ENCODE measurements at regions not wholly inside any gene's neighbourhood (a gene's known extent, or its start where the extent isn't known, plus 50 kb on each side); places are given as distances from the start of the nearest gene placed in this dataset.

DNA sequence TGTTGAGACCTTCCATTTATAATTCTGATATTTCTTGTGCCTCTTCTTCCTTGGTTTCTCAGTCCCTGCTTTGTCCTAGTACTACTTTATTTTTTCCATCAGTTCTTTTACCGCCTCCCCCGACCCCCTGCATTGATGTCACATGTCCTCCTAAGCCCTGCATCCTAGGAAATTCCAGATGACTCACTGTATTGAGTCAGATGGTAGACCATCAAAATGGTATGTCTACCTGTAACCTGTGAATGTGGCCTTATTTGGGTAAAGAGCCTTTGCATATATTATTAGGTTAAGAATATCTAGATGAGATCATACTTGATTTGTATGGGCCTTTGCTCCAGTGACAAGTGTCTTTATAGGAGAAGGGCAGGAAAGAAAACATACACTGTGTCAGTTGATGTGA is 515.3 kb upstream of the CA10 start:
- H3K4me2 ChIP-seq (ENCODE audit: low read length), result no peak overlapping the region
- H2AFZ ChIP-seq (ENCODE audit: low read depth, low read length, poor library complexity, severe bottlenecking), result no peak overlapping the region
- ATAC-seq (no peak), DNase-seq (ENCODE audit: low read depth, low spot score) (no peak)
- no peak overlapping the region for H3K27ac ChIP-seq (ENCODE audit: low read depth, low read length)
- no peaks in the 10 kb centered on the region for H3K4me1 ChIP-seq (ENCODE audit: control insufficient read depth in 1 of 2, insufficient read depth in 2 of 2, low read length in 2 of 2)
- ChIA-PET CTCF (no interaction called here), POLR2A (no interaction called here), RAD21 (ENCODE audit: low non-redundant PET in 1 of 2, low total read pairs in 2 of 2, uncharacterized antibody in 2 of 2, unreplicated experiment in 2 of 2) (no interaction called here)
- H4K20me1 ChIP-seq (ENCODE audit: insufficient read depth), result no peaks in the 10 kb centered on the region
- H3K9me2 ChIP-seq (ENCODE audit: insufficient read depth), result no peaks in the 10 kb centered on the region
- H3K27me3 ChIP-seq (ENCODE audit: insufficient read depth, low read length), result no peaks in the 10 kb centered on the region
- peaks cover 42 to 43% of the 10 kb centered on the region in 2 experiments; a peak in 3 of 4 replicates for H3K9me3 ChIP-seq (ENCODE audit: control insufficient read depth in 1 of 2, insufficient read depth in 1 of 2, low read depth in 1 of 2, low read length in 2 of 2)
- H3K9ac ChIP-seq (ENCODE audit: low read length), result no peak overlapping the region
- TF ChIP-seq EZH2phosphoT487 (IDR thresholded peaks at IDR 0.05; ENCODE audit: borderline replicate concordance) (no peak), JUND (IDR thresholded peaks at IDR 0.05) (no peak), TCF7L2 (IDR thresholded peaks at IDR 0.05; ENCODE audit: borderline replicate concordance, extremely low read depth, insufficient read depth, insufficient read length) (no peak), CTCF (IDR thresholded peaks at IDR 0.05 in 2 of 3, conservative IDR thresholded peaks at IDR 0.05 in 1 of 3; ENCODE audit: borderline replicate concordance in 1 of 3, insufficient read depth in 1 of 3, low read depth in 2 of 3, low read length in 2 of 3) (no peak), POLR2AphosphoS5 (IDR thresholded peaks at IDR 0.05; ENCODE audit: low read depth, low read length) (no peak)
- TF ChIP-seq, protein P1, sequence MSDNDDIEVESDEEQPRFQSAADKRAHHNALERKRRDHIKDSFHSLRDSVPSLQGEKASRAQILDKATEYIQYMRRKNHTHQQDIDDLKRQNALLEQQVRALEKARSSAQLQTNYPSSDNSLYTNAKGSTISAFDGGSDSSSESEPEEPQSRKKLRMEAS (IDR thresholded peaks at IDR 0.05), result no peak
- no TSS peak for BruUV-seq (replicated peaks)
- H3K79me2 ChIP-seq (ENCODE audit: insufficient read depth, low read length), result no peaks in the 10 kb centered on the region
- H3K4me3 ChIP-seq (replicated peaks in 1 of 2; ENCODE audit: low read depth in 1 of 2, low read length in 2 of 2), result no peak overlapping the region
- H3K36me3 ChIP-seq (ENCODE audit: control insufficient read depth in 1 of 2, insufficient read depth in 2 of 2, low read length in 2 of 2), result no peaks in the 10 kb centered on the region
- intact Hi-C loops (cut with micrococcal nuclease), result no loop called here

DNA sequence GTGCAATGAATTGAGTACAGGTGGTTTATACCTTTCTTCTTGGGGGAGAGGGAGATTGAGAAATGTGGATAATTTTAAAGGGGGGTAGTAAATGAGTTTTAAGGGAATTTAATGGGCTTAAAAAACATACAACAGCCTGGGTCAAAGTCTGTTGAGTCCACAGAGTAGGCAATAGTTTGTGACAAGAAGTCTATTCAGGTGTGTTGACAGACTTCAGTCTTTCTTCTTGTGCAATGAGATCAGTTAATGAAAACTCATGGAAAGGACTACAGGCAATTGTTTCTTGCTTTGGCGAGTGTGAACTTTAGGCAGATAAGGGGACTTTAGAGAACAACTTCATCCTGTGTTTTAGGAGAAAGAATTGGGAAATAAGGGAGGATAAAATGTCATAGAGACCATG is 507.8 kb upstream of the CA10 start:
- H3K79me2 ChIP-seq (ENCODE audit: insufficient read depth, low read length), result no peaks in the 10 kb centered on the region
- BruUV-seq (replicated peaks), result no TSS peak
- ChIA-PET CTCF (no interaction called here), RAD21 (ENCODE audit: low non-redundant PET in 1 of 2, low total read pairs in 2 of 2, uncharacterized antibody in 2 of 2, unreplicated experiment in 2 of 2) (no interaction called here), POLR2A (no interaction called here)
- no peak overlapping the region for H3K27ac ChIP-seq (ENCODE audit: low read depth, low read length)
- H3K27me3 ChIP-seq (ENCODE audit: insufficient read depth, low read length), result no peaks in the 10 kb centered on the region
- no peaks in the 10 kb centered on the region for H4K20me1 ChIP-seq (ENCODE audit: insufficient read depth)
- H3K9me2 ChIP-seq (ENCODE audit: insufficient read depth), result no peaks in the 10 kb centered on the region
- ATAC-seq, result no peak
- H3K4me3 ChIP-seq (replicated peaks in 1 of 2; ENCODE audit: low read depth in 1 of 2, low read length in 2 of 2), result no peak overlapping the region
- DNase-seq (ENCODE audit: low read depth, low spot score), result no peak
- H3K36me3 ChIP-seq (ENCODE audit: control insufficient read depth in 1 of 2, insufficient read depth in 2 of 2, low read length in 2 of 2), result no peaks in the 10 kb centered on the region
- H3K9me3 ChIP-seq (ENCODE audit: control insufficient read depth in 1 of 2, insufficient read depth in 1 of 2, low read depth in 1 of 2, low read length in 2 of 2), result peaks cover 32 to 47% of the 10 kb centered on the region in 2 experiments
- no peak overlapping the region for H2AFZ ChIP-seq (ENCODE audit: low read depth, low read length, poor library complexity, severe bottlenecking)
- TF ChIP-seq, protein P1 (IDR thresholded peaks at IDR 0.05), result no peak
- TF ChIP-seq TCF7L2 (IDR thresholded peaks at IDR 0.05; ENCODE audit: borderline replicate concordance, extremely low read depth, insufficient read depth, insufficient read length), result no peak
- no peak for TF ChIP-seq EZH2 (IDR thresholded peaks at IDR 0.05)
- TF ChIP-seq CBX3 (IDR thresholded peaks at IDR 0.05; ENCODE audit: low read depth), result no peak
- no peak for TF ChIP-seq EZH2phosphoT487 (IDR thresholded peaks at IDR 0.05; ENCODE audit: borderline replicate concordance)
- no peak for TF ChIP-seq SRF (IDR thresholded peaks at IDR 0.05; ENCODE audit: low read depth)
- no peak for TF ChIP-seq ZNF274 (IDR thresholded peaks at IDR 0.05; ENCODE audit: low read depth, low read length)
- TF ChIP-seq CEBPB (IDR thresholded peaks at IDR 0.05; ENCODE audit: low read depth), result no peak
- TF ChIP-seq ELF1 (IDR thresholded peaks at IDR 0.05; ENCODE audit: borderline replicate concordance, low read depth), result no peak
- TF ChIP-seq SIN3A (IDR thresholded peaks at IDR 0.05; ENCODE audit: low read depth), result no peak
- H3K4me2 ChIP-seq (ENCODE audit: low read length), result no peak overlapping the region
- no peaks in the 10 kb centered on the region for H3K4me1 ChIP-seq (ENCODE audit: control insufficient read depth in 1 of 2, insufficient read depth in 2 of 2, low read length in 2 of 2)
- no peak overlapping the region for H3K9ac ChIP-seq (ENCODE audit: low read length)
- intact Hi-C loops (cut with micrococcal nuclease), result no loop called here

Data from HCT116 (cell line).